Nephron (organoid): ENCODE measurements at regions not wholly inside any gene's neighbourhood (a gene's known extent, or its start where the extent isn't known, plus 50 kb on each side); places are given as distances from the start of the nearest gene placed in this dataset.

Experiments
- H3K27ac Mint-ChIP-seq, 3 experiments: 2 replicates each; pipeline ENCODE4 v1.8.0; 2020; ENCODE audit warnings: mixed read lengths in 3 of 3, mild to moderate bottlenecking in 2 of 3, moderate library complexity in 1 of 3
- H3K27me3 Mint-ChIP-seq: 2 replicates; pipeline ENCODE4 v1.8.0; 2021; ENCODE audit warnings: low read depth, mild to moderate bottlenecking, moderate library complexity, mixed read lengths
- H3K36me3 Mint-ChIP-seq: 2 replicates; pipeline ENCODE4 v1.8.0; 2020; ENCODE audit warnings: low read depth, mixed read lengths
- H3K4me1 Mint-ChIP-seq: 2 replicates; pipeline ENCODE4 v1.8.0; 2020; ENCODE audit warnings: mixed read lengths
- H3K4me3 Mint-ChIP-seq, 3 experiments: 2 replicates each; pipeline ENCODE4 v1.8.0; 2020; ENCODE audit warnings: mild to moderate bottlenecking in 3 of 3, mixed read lengths in 3 of 3, moderate library complexity in 2 of 3
- H3K9me3 Mint-ChIP-seq: 2 replicates; pipeline ENCODE4 v1.8.0; 2020; ENCODE audit warnings: mixed read lengths
- TF ChIP-seq, protein P1 (sequence below), 3 experiments: fragments of 200-600 bp; sonication (generic); IDR thresholded peaks; one replicate each; pipeline ENCODE4 v1.5.0; 2021; ENCODE audit warnings: antibody characterized with exemption in 3 of 3; ENCODE audit not compliant: unreplicated experiment in 3 of 3

DNA sequence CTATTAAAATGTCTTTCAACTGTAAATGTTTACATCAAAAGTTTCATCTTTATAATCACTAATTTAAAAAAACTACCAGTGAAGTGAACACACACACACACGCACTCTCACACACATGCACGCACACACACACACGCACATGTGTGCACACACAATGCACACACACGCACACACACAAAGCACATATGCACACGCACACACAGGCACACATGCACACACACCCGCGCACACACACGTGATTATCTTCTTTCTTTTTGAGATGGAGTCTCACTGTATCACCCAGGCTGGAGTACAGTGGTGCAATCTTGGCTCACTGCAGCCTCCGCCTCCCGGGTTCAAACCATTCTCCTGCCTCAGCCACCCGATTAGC, 80.0 kb upstream of the FRMD1 start:
- Mint-ChIP-seq H3K27me3 (peaks cover 41% of the 10 kb centered on the region), H3K36me3 (no peaks in the 10 kb centered on the region), H3K4me1 (peaks cover 66% of the 10 kb centered on the region), H3K27ac (peak overlapping the region; percentile 30 to 86 (median 60)), H3K9me3 (no peaks in the 10 kb centered on the region), H3K4me3 (no peak overlapping the region)
- TF ChIP-seq, protein P1, sequence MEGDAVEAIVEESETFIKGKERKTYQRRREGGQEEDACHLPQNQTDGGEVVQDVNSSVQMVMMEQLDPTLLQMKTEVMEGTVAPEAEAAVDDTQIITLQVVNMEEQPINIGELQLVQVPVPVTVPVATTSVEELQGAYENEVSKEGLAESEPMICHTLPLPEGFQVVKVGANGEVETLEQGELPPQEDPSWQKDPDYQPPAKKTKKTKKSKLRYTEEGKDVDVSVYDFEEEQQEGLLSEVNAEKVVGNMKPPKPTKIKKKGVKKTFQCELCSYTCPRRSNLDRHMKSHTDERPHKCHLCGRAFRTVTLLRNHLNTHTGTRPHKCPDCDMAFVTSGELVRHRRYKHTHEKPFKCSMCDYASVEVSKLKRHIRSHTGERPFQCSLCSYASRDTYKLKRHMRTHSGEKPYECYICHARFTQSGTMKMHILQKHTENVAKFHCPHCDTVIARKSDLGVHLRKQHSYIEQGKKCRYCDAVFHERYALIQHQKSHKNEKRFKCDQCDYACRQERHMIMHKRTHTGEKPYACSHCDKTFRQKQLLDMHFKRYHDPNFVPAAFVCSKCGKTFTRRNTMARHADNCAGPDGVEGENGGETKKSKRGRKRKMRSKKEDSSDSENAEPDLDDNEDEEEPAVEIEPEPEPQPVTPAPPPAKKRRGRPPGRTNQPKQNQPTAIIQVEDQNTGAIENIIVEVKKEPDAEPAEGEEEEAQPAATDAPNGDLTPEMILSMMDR (IDR thresholded peaks at IDR 0.05; ENCODE audit: unreplicated experiment in 3 of 3) = no peak

DNA sequence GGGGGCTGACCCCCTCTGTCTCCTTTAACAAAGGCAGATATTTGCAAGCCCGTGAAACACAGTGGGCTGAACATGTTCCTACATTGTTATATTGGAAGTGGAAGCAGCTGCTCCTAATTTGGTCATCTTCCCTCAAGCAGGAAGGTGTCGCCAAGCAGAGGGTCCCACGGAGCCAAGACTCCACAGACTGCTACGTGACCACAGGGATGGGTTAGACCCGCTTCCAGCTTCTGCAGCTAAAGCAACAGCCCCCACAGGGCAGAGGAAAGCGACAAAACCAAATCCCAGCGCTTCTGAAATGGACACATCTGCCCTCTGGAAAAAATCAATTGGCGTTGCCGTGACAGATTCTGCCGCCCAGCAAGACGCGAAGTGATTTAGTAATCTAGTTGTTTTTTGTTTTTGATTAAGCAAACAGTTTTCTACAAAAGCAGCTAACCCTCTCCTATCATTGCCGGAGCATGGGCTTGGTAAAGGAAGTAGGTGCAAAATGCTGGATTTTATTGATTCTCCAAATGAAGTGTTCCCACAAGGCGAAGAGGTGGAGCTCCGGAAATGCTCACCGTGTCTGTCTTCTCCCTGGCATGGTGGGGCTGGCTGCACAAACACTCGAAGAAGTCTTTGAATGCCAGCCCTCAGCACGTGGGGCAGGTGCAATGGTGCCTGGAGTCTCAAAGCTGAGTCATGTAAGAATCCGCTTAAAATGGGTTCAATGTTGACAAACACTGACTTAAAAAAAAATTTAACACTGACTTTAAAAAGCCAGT, 79.4 kb upstream of the FRMD1 start:
- no peaks in the 10 kb centered on the region for H3K9me3 Mint-ChIP-seq
- peaks cover 66% of the 10 kb centered on the region for H3K4me1 Mint-ChIP-seq
- peak overlapping the region; percentile 86 to 97 (median 96) for H3K27ac Mint-ChIP-seq
- H3K4me3 Mint-ChIP-seq = peak overlapping the region; percentile 22 to 62 (median 28)
- TF ChIP-seq, protein P1 (IDR thresholded peaks at IDR 0.05; ENCODE audit: unreplicated experiment in 3 of 3) = no peak
- no peaks in the 10 kb centered on the region for H3K36me3 Mint-ChIP-seq
- peaks cover 37% of the 10 kb centered on the region for H3K27me3 Mint-ChIP-seq

DNA sequence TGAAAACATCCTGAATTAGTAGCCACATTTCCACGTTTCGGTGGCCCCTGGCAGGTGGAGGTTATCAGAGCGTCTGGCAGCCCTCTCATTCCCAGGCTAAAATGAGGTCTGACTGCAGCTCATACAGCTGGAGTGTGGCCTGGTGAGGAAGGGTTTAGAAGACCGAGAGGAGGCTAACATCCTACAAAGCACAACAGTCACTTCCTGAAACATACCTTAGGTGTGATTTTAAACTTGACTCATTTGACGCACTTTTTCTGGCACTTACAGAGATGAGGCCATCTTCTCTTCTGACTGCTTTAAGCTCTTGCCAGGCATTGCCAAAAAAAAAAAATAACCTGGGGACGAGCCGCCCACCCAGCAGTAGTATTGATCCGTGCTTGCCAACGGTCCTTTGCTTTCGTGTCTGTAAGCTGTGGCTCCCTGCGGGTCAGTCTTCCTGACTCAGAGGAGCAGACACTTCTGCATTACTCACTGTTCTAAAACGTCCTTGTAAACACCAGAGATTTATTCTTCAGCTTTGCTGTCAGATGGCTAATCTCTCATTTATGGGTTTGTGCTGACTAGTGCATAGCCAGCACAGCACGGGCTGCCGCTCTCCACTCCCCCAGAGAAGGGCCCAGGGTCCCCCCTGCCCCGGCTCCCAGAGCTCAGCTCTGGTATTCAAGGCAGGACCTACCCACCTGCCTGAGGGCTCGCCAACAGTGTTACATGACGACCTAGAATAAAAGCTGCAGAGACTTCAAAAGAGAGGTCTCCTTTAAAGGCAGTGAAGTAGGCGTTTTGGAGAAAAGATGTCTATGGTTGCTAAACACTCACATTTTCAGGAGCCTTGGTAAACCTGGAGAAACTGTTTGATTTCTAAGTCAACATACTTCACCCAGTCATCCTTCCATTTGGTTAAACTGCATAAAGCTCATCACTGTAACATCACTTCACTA, 78.5 kb upstream of the FRMD1 start:
- peak overlapping the region; percentile 28 to 67 (median 62) for H3K4me3 Mint-ChIP-seq

DNA sequence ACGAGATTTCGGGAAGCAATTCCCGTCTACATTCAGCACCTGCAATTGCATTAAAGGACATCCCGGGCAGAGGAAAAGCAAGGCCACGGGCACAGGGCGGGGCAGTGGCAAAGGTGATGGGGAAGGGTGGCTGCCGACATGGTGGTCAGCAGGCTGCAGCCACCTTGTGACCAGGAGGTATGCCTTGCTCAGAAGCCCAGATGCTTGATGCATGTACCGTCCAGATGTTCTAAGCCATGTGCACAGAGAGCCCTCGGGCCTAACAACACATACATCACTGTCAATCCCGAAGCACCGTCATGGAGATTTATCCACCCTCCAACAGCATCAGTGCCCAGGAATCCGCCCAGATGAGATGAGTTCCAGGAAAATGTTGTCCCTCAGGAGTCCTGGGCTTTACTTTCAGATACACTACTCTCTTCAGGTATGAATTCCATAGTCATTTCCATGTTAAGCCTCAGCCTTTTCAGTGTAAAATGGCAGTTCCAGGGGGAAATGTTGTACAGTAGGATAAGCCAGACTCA, 77.8 kb upstream of the FRMD1 start:
- Mint-ChIP-seq H3K4me3 (peak overlapping the region in 2 of 3 experiments; percentile 37 to 38), H3K27ac (peak overlapping the region; percentile 86 to 97 (median 96)), H3K4me1 (peaks cover 71% of the 10 kb centered on the region), H3K27me3 (peaks cover 28% of the 10 kb centered on the region), H3K9me3 (no peaks in the 10 kb centered on the region), H3K36me3 (no peaks in the 10 kb centered on the region)
- TF ChIP-seq, protein P1 (IDR thresholded peaks at IDR 0.05; ENCODE audit: unreplicated experiment in 3 of 3) = no peak

More for the DNA sequence above, 78.5 kb upstream of the FRMD1 start:
- H3K27me3 Mint-ChIP-seq = peaks cover 30% of the 10 kb centered on the region
- no peaks in the 10 kb centered on the region for H3K9me3 Mint-ChIP-seq
- peak overlapping the region; percentile 86 to 97 (median 96) for H3K27ac Mint-ChIP-seq
- H3K36me3 Mint-ChIP-seq = no peaks in the 10 kb centered on the region
- peaks cover 66% of the 10 kb centered on the region for H3K4me1 Mint-ChIP-seq
- TF ChIP-seq, protein P1 (IDR thresholded peaks at IDR 0.05; ENCODE audit: unreplicated experiment in 3 of 3) = no peak

DNA sequence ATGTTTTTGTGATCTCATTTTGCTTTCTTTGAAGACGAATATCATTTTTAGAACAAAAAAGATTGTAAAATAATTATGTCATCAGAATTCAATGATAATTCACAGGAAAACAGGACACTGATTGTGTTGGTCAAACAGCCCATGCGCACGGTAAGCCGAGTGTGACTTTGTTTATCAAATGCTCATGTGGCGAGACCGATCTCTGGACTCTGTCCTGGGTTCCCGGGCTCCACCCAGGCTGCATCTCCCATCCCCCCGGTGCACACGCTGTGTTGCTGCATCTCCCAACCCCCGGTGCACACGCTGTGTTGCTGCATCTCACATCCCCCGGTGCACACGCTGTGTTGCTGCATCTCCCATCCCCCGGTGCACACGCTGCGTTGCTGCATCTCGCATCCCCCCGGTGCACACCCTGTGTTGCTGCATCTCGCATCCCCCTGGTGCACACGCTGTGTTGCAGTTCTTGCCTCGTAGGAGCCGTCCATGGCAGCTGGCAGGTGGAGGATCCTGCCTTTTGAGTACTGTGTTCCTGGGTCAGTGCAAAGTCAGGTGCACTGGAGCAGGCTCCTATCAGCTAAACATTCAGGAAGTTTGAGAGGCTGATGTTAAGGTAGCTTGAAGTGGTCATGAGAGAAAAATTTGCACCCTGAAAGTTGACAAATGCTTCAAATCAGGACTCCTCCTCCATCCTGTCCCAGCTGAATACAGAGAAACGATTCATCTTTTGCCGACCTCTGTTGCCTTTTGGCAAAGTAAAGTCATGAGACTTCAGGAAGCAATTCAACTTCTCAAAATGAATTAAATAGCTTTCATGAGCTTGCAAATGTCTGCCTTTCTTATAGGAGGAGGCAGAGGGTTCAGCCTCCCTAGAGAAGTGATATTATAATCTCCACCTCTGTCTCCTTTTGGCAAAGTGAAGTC, 77.1 kb upstream of the FRMD1 start:
- TF ChIP-seq, protein P1 (IDR thresholded peaks at IDR 0.05; ENCODE audit: unreplicated experiment in 3 of 3) = no peak
- Mint-ChIP-seq H3K4me1 (peaks cover 78% of the 10 kb centered on the region), H3K9me3 (no peaks in the 10 kb centered on the region), H3K4me3 (peak overlapping the region; percentile 29 to 38 (median 37)), H3K27me3 (peaks cover 29% of the 10 kb centered on the region), H3K36me3 (no peaks in the 10 kb centered on the region), H3K27ac (peak overlapping the region; percentile 86 to 97 (median 96))
